NCI-H2081 treated with DMSO at 0.1 percent for 48 hours (cell line): ENCODE measurements at regions not wholly inside any gene's neighbourhood (a gene's known extent, or its start where the extent isn't known, plus 50 kb on each side); places are given as distances from the start of the nearest gene placed in this dataset.
"Not testable (repeated sequence)": the region's sequence is repeated elsewhere in the genome, so short reads cannot be mapped to it uniquely, and the experiment has no call there.

Experiments used
- DNase-seq: peaks from one replicate; lab custom pipeline; 2025; lab: John Stamatoyannopoulos, UW

- no peak for DNase-seq
Measured at GRCh38 chrX:34270434-34270833, 138.3 kb upstream of the FAM47A start.

GRCh38 chrX:34238896-34239295 lies 106.8 kb upstream of the FAM47A start:
- DNase-seq: no peak

- DNase-seq: not testable (repeated sequence)
Measured at GRCh38 chrX:34230156-34230555, 98.0 kb upstream of the FAM47A start.

- no peak for DNase-seq
Measured at GRCh38 chrX:34227804-34228203, 95.7 kb upstream of the FAM47A start.

GRCh38 chrX:34223574-34223973 lies 91.5 kb upstream of the FAM47A start:
- no peak for DNase-seq

- no peak for DNase-seq
Measured at GRCh38 chrX:34218063-34218462, 85.9 kb upstream of the FAM47A start.

- no peak for DNase-seq
Measured at GRCh38 chrX:34197946-34198345, 65.8 kb upstream of the FAM47A start.
